ENCODE measurements at regions not wholly inside any gene's neighbourhood (a gene's known extent, or its start where the extent isn't known, plus 50 kb on each side); places are given as distances from the start of the nearest gene placed in this dataset.

- no peak overlapping the region for H4K5ac ChIP-seq (ENCODE audit: insufficient read length, low read depth, low read length)
- no CpG with 5 or more reads among the region's 8 CpGs for WGBS (ENCODE audit: extremely low coverage, insufficient read length, low lambda C conversion rate)
- no peak overlapping the region for H2BK15ac ChIP-seq (ENCODE audit: low read depth, low read length)
- H3K4me3 Mint-ChIP-seq = no peak overlapping the region
- H3K36me3 Mint-ChIP-seq (ENCODE audit: insufficient read depth in 1 of 3, low read depth in 3 of 3) = no peaks in the 10 kb centered on the region
- H3K4me1 Mint-ChIP-seq = peaks cover 15 to 21% of the 10 kb centered on the region in 2 experiments
- H3K79me1 ChIP-seq (ENCODE audit: insufficient read depth, low read depth, low read length, poor library complexity, severe bottlenecking) = no peaks in the 10 kb centered on the region
- no peaks in the 10 kb centered on the region for H3K23me2 ChIP-seq (ENCODE audit: insufficient read length, low read depth, low read length, poor library complexity, severe bottlenecking)
- no peak overlapping the region for H3K4ac ChIP-seq (ENCODE audit: low read depth, low read length)
- H2BK12ac ChIP-seq (ENCODE audit: insufficient read length, low read depth, low read length) = no peak overlapping the region
- H4K20me1 ChIP-seq (ENCODE audit: control insufficient read depth, insufficient read depth, insufficient read length) = no peaks in the 10 kb centered on the region
- no peak overlapping the region for H3K23ac ChIP-seq (ENCODE audit: insufficient read length, low read depth, low read length)
- no peak for TF ChIP-seq CTCF (conservative IDR thresholded peaks at IDR 0.05)
- no peak overlapping the region for H3K18ac ChIP-seq (ENCODE audit: insufficient read length, low read depth, low read length)
- H3K4me2 ChIP-seq (ENCODE audit: insufficient read depth, insufficient read length, low read length) = no peak overlapping the region
- H3K27me3 ChIP-seq (ENCODE audit: insufficient read depth, low read length) = no peaks in the 10 kb centered on the region
- no peak overlapping the region for H3K27ac ChIP-seq (ENCODE audit: insufficient read length, low read depth, low read length)
- no peak overlapping the region; the same call in 1 of the 2 replicates for H3K14ac ChIP-seq (ENCODE audit: insufficient read depth, low read length)
- no peak overlapping the region for H3T11ph ChIP-seq (ENCODE audit: low read length)
- H2AFZ ChIP-seq (ENCODE audit: low read length) = no peak overlapping the region
- no peaks in the 10 kb centered on the region for H3K9me3 ChIP-seq (ENCODE audit: control insufficient read depth, low read depth, low read length)
- H3K27me3 Mint-ChIP-seq (ENCODE audit: low read depth) = no peaks in the 10 kb centered on the region
- DNase-seq = no peak
- no peak overlapping the region for H2AK5ac ChIP-seq (ENCODE audit: insufficient read length, low read length)
- no peak overlapping the region for H2BK20ac ChIP-seq (ENCODE audit: low read depth, low read length, poor library complexity, severe bottlenecking)
- H4K8ac ChIP-seq (replicated peaks; ENCODE audit: insufficient read length, low read depth, low read length) = no peak overlapping the region
- no peak overlapping the region for H4K91ac ChIP-seq (ENCODE audit: insufficient read length, low read depth, low read length)
- no peaks in the 10 kb centered on the region for H3K79me2 ChIP-seq (ENCODE audit: insufficient read depth, low read length)
- H2BK5ac ChIP-seq (ENCODE audit: insufficient read length, low read length) = no peak overlapping the region
- peaks cover 0 to 2% of the 10 kb centered on the region in 2 experiments; a peak in 2 of 5 replicates for H3K9me3 Mint-ChIP-seq
- no peak overlapping the region for H3K56ac ChIP-seq (ENCODE audit: insufficient read length, low read depth, low read length)
- no peaks in the 10 kb centered on the region for H3K4me1 ChIP-seq (ENCODE audit: insufficient read depth, low read length)
- H3K9ac ChIP-seq (ENCODE audit: extremely low read depth, insufficient read length, low read length) = no peak overlapping the region
- no peak overlapping the region for H2BK120ac ChIP-seq (ENCODE audit: low read depth, low read length, poor library complexity, severe bottlenecking)
- peak overlapping the region in 1 of 3 experiments; percentile 76; a peak in 1 of 7 replicates for H3K27ac Mint-ChIP-seq
Measured at GRCh38 chr18:10298346-10298745, 156.1 kb upstream of the APCDD1 start.

Data from H9 (cell line).